Endothelial cell of umbilical vein (primary cell): ENCODE measurements at regions not wholly inside any gene's neighbourhood (a gene's known extent, or its start where the extent isn't known, plus 50 kb on each side); places are given as distances from the start of the nearest gene placed in this dataset.

Experiments
- BruUV-seq: library from RNA; stranded (reverse); fragments of 400-500 nt; replicated peaks from 2 replicates; lab custom pipeline; 2021; lab: Mats Ljungman, UMichigan
- CTCF ChIA-PET: fragments of 300-600, 350-600 bp; sonication (Branson Sonifier 250); formaldehyde crosslinking; loops from one replicate; lab custom pipeline; 2021; ENCODE audit warnings: antibody characterized with exemption, inconsistent platforms; lab: Charles Lee
- POLR2A ChIA-PET: fragments of 300-600, 350-600 bp; sonication (Branson Sonifier 250); formaldehyde crosslinking; loops from one replicate; lab custom pipeline; 2021; ENCODE audit warnings: antibody characterized with exemption, inconsistent platforms; lab: Charles Lee
- DNase-seq: peaks from one replicate; pipeline ENCODE4 v3.0.0-alpha.2; 2011; ENCODE audit warnings: low read depth, low spot score
- FAIRE-seq: peaks from 2 replicates; lab custom pipeline; 2011; peaks lifted over from hg19 to GRCh38; lab: Jason Lieb, UNC
- H2AFZ ChIP-seq: 2 replicates; pipeline ENCODE4 v1.6.0; 2012; ENCODE audit warnings: low read depth, low read length, control low read depth, inconsistent platforms
- H3K27ac ChIP-seq: 2 replicates; pipeline ENCODE4 v1.5.1; 2011; ENCODE audit warnings: low read depth, mild to moderate bottlenecking, control low read depth, low read length, moderate library complexity; ENCODE audit not compliant: insufficient read depth
- H3K27me3 ChIP-seq, 2 experiments: 2 replicates each; pipeline versions ENCODE4 v1.6.0 to v1.6.1; 2011; ENCODE audit warnings: low read length in 2 of 2, mixed read lengths in 1 of 2; ENCODE audit not compliant: control insufficient read depth in 2 of 2, insufficient read depth in 2 of 2
- H3K36me3 ChIP-seq, 2 experiments: 2 replicates in 1 of 2; 3 replicates in 1 of 2; pipeline ENCODE4 v1.5.1; 2011; ENCODE audit warnings: low read length in 2 of 2, mild to moderate bottlenecking in 1 of 2, moderate library complexity in 1 of 2; ENCODE audit not compliant: control insufficient read depth in 2 of 2, insufficient read depth in 2 of 2; ENCODE audit errors: extremely low read depth in 1 of 2
- H3K4me1 ChIP-seq: 3 replicates; pipeline ENCODE4 v1.5.1; 2011; ENCODE audit warnings: mild to moderate bottlenecking, low read length; ENCODE audit not compliant: control insufficient read depth, insufficient read depth; ENCODE audit errors: extremely low read depth
- H3K4me2 ChIP-seq: 2 replicates; pipeline ENCODE4 v1.6.1; 2011; ENCODE audit warnings: low read length, control low read depth, mixed read lengths; ENCODE audit not compliant: insufficient read depth
- H3K4me3 ChIP-seq, 3 experiments: fragments of 200-600 bp in 1 of 3; sonication (generic), shearing (Covaris generic) in 1 of 3; replicated peaks in 1 of 3; 2 replicates each; pipeline ENCODE4 v1.5.1; 2011 to 2016; ENCODE audit warnings: control low read depth in 3 of 3, low read length in 3 of 3, mild to moderate bottlenecking in 2 of 3, inconsistent platforms in 1 of 3, low read depth in 1 of 3, moderate library complexity in 1 of 3; ENCODE audit not compliant: insufficient read depth in 1 of 3
- H3K79me2 ChIP-seq: 2 replicates; pipeline ENCODE4 v1.6.0; 2012; ENCODE audit warnings: low read length, inconsistent platforms; ENCODE audit not compliant: control insufficient read depth, insufficient read depth
- H3K9ac ChIP-seq: replicated peaks from 2 replicates; pipeline ENCODE3; 2011; ENCODE audit warnings: low read length, control low read depth; ENCODE audit not compliant: insufficient read depth; ENCODE audit errors: extremely low read depth
- H3K9me1 ChIP-seq: replicated peaks from 3 replicates; pipeline ENCODE4 v1.6.0; 2011; ENCODE audit warnings: mild to moderate bottlenecking, low read length; ENCODE audit not compliant: control insufficient read depth, insufficient read depth; ENCODE audit errors: extremely low read depth
- H3K9me3 ChIP-seq: replicated peaks from 2 replicates; pipeline ENCODE4 v1.5.1; 2012; ENCODE audit warnings: low read length, inconsistent platforms; ENCODE audit not compliant: control insufficient read depth, insufficient read depth
- H4K20me1 ChIP-seq: replicated peaks from 2 replicates; pipeline ENCODE3; 2011; ENCODE audit warnings: mild to moderate bottlenecking, low read length; ENCODE audit not compliant: control insufficient read depth, insufficient read depth; ENCODE audit errors: extremely low read depth
- EZH2 ChIP-seq: IDR thresholded peaks from 2 replicates; pipeline ENCODE4 v1.6.1; 2012; ENCODE audit warnings: borderline replicate concordance, low read depth, mild to moderate bottlenecking, moderate library complexity, low read length, inconsistent platforms; ENCODE audit not compliant: severe bottlenecking
- FOS ChIP-seq: IDR thresholded peaks from 2 replicates; pipeline ENCODE4 v1.6.1; 2011; ENCODE audit warnings: mild to moderate bottlenecking, low read length, moderate library complexity, borderline replicate concordance; ENCODE audit not compliant: insufficient read depth
- GATA2 ChIP-seq: IDR thresholded peaks from 2 replicates; pipeline ENCODE4 v1.7.0; 2011; ENCODE audit warnings: low read depth, mild to moderate bottlenecking, moderate library complexity, mixed read lengths, low read length; ENCODE audit not compliant: insufficient read length, insufficient read depth
- JUN ChIP-seq: IDR thresholded peaks from 2 replicates; pipeline ENCODE4 v1.6.1; 2011; ENCODE audit warnings: borderline replicate concordance, low read depth; ENCODE audit not compliant: insufficient read length, insufficient read depth
- MYC ChIP-seq: IDR thresholded peaks from one replicate; pipeline ENCODE4 v1.6.1; 2011; ENCODE audit warnings: mild to moderate bottlenecking, low read depth, low read length
- POLR2A ChIP-seq: IDR thresholded peaks from 2 replicates; pipeline ENCODE4 v1.6.1; 2012; ENCODE audit warnings: low read depth, mild to moderate bottlenecking, control low read depth, low read length
- POLR2AphosphoS5 ChIP-seq: IDR thresholded peaks from 2 replicates; pipeline ENCODE4 v1.6.1; 2012; ENCODE audit warnings: low read depth, mild to moderate bottlenecking, control low read depth, low read length, moderate library complexity; ENCODE audit not compliant: insufficient read depth
- dilution Hi-C: fragments of 300-500 bp; cut with MboI; formaldehyde crosslinking; loops from one replicate; pipeline ENCODE4 v1.15.0; 2019; ENCODE audit warnings: low sequenced_read_pairs; ENCODE audit not compliant: extremely low pct_ligation_motif_present
- intact Hi-C: fragments of 100-400 bp; cut with micrococcal nuclease; formaldehyde crosslinking; loops from one replicate; pipeline ENCODE4 v1.10.0; 2022
- TF ChIP-seq, protein P1 (sequence below), 2 donors: IDR thresholded peaks; 1 replicate in 1 of 2; 2 replicates in 1 of 2; pipeline ENCODE4 v1.5.1; 2011; ENCODE audit warnings: low read length in 2 of 2, mild to moderate bottlenecking in 2 of 2, moderate library complexity in 2 of 2, control low read depth in 1 of 2, inconsistent platforms in 1 of 2, low read depth in 1 of 2; ENCODE audit not compliant: insufficient read depth in 1 of 2; ENCODE audit errors: extremely low read depth in 1 of 2
- TF ChIP-seq, protein P2 (sequence below): IDR thresholded peaks from 2 replicates; pipeline ENCODE4 v1.6.1; 2011; ENCODE audit not compliant: insufficient read depth, insufficient read length

DNA sequence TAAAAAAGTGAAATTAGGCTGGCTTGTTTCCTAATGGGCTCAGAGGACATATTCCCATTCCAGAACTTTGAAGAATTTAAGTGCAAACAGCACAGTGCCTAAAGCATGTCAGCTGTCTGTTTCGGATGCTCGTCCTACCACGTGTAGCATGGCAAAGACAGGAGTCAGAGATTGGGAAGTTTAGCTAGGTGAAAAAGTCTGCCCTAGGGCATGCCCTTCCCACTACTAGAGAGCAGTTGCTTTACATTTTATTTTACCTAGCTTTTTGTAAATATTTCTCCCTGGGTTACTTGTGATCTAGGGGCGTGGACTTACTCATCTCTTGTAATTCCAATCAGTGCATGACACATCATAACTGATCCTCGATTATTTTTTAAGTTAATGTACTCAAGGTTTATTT is 111.1 kb downstream of the LMO4 start:
- dilution Hi-C loops: no loop called here
- Histone ChIP-seq H3K9me3 (no peaks in the 10 kb centered on the region), H3K9ac (no peak overlapping the region), H3K4me2 (no peak overlapping the region), H2AFZ (no peak overlapping the region), H3K79me2 (no peaks in the 10 kb centered on the region), H3K4me3 (no peak overlapping the region), H3K36me3 (no peaks in the 10 kb centered on the region), H3K9me1 (no peaks in the 10 kb centered on the region), H4K20me1 (no peaks in the 10 kb centered on the region), H3K27me3 (no peaks in the 10 kb centered on the region), H3K27ac (no peak overlapping the region), H3K4me1 (no peaks in the 10 kb centered on the region)
- intact Hi-C loops: no loop called here
- no peak for DNase-seq
- no peak for TF ChIP-seq POLR2A
- TF ChIP-seq JUN: no peak
- TF ChIP-seq MYC: no peak
- no peak for TF ChIP-seq GATA2
- no peak for TF ChIP-seq POLR2AphosphoS5
- TF ChIP-seq FOS: no peak
- FAIRE-seq: no peak
- no TSS peak for BruUV-seq
- ChIA-PET POLR2A (no interaction called here), CTCF (interaction anchor here (0.9 kb wide), 1 partner anchor 12 kb away, joined by 5 read pairs; no protein-coding TSS in a partner anchor)

DNA sequence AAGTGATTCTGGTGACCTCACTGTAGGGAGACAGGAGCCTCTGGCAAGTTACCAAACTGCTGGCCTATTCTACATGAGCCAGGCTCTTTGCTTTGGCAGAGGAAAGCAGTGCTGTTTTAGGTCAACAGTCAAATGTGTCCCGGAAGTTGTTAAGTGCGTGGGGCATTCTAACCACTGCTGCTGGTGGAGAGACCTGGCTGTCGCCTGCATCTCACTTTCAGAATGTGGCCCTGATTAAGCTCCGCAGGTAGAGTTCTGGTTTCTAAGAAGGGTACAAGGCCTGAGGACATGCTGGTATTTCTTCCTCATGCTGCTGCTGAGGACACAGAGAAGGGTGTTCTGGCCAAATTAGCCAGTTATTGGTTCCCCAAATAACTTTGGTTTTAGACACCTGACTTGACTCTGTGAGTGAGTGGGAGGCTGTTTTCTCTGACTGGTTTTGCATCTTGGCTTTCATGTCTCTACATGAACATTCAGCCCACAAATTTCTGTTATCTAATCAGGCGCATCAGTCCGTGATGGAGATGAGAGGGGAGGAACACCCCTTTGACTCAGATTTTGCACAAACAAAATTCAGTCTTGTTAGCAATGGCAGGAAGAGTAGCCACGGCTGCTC is 120.8 kb downstream of the LMO4 start:
- no peak for FAIRE-seq
- POLR2A ChIA-PET: no interaction called here

More for the DNA sequence above, 120.8 kb downstream of the LMO4 start:
- no peak for DNase-seq
- BruUV-seq: no TSS peak
- CTCF ChIA-PET: no interaction called here
- no peak overlapping the region for H2AFZ ChIP-seq
- dilution Hi-C loops: no loop called here
- no peaks in the 10 kb centered on the region for H4K20me1 ChIP-seq
- H3K4me1 ChIP-seq: no peaks in the 10 kb centered on the region
- no peaks in the 10 kb centered on the region for H3K9me1 ChIP-seq
- no peak overlapping the region for H3K4me3 ChIP-seq
- TF ChIP-seq POLR2A: no peak
- TF ChIP-seq JUN: no peak
- TF ChIP-seq MYC: no peak
- no peak for TF ChIP-seq POLR2AphosphoS5
- TF ChIP-seq, protein P1, sequence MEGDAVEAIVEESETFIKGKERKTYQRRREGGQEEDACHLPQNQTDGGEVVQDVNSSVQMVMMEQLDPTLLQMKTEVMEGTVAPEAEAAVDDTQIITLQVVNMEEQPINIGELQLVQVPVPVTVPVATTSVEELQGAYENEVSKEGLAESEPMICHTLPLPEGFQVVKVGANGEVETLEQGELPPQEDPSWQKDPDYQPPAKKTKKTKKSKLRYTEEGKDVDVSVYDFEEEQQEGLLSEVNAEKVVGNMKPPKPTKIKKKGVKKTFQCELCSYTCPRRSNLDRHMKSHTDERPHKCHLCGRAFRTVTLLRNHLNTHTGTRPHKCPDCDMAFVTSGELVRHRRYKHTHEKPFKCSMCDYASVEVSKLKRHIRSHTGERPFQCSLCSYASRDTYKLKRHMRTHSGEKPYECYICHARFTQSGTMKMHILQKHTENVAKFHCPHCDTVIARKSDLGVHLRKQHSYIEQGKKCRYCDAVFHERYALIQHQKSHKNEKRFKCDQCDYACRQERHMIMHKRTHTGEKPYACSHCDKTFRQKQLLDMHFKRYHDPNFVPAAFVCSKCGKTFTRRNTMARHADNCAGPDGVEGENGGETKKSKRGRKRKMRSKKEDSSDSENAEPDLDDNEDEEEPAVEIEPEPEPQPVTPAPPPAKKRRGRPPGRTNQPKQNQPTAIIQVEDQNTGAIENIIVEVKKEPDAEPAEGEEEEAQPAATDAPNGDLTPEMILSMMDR (IDR thresholded peaks at IDR 0.05; ENCODE audit: extremely low read depth in 1 of 2, insufficient read depth in 1 of 2, low read depth in 1 of 2, low read length in 2 of 2): no peak
- TF ChIP-seq FOS: no peak
- TF ChIP-seq, protein P2, sequence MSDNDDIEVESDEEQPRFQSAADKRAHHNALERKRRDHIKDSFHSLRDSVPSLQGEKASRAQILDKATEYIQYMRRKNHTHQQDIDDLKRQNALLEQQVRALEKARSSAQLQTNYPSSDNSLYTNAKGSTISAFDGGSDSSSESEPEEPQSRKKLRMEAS: no peak
- no peak for TF ChIP-seq EZH2
- no peak for TF ChIP-seq GATA2
- no peaks in the 10 kb centered on the region for H3K27me3 ChIP-seq
- intact Hi-C loops: no loop called here
- H3K9ac ChIP-seq: no peak overlapping the region
- no peak overlapping the region for H3K27ac ChIP-seq
- no peaks in the 10 kb centered on the region for H3K9me3 ChIP-seq
- H3K36me3 ChIP-seq: no peaks in the 10 kb centered on the region
- no peak overlapping the region for H3K4me2 ChIP-seq
- no peaks in the 10 kb centered on the region for H3K79me2 ChIP-seq
